Fibroblast of peridontal ligament (primary cell): ENCODE measurements at regions not wholly inside any gene's neighbourhood (a gene's known extent, or its start where the extent isn't known, plus 50 kb on each side); places are given as distances from the start of the nearest gene placed in this dataset.

Experiments used
- DNase-seq: peaks from one replicate; pipeline ENCODE4 v3.0.0-alpha.2; 2010; ENCODE audit errors: extremely low read depth

- peak; percentile 47 for DNase-seq
Observed at GRCh38 chr2:12493031-12493513, 223.7 kb upstream of the TRIB2 start.

- DNase-seq, result no peak
Observed at GRCh38 chr2:12495247-12495868, 221.4 kb upstream of the TRIB2 start.

GRCh38 chr2:12498286-12498685 is 218.4 kb upstream of the TRIB2 start:
- no peak for DNase-seq

GRCh38 chr2:12498704-12499103 is 218.0 kb upstream of the TRIB2 start:
- peak; percentile 85 for DNase-seq

DNA sequence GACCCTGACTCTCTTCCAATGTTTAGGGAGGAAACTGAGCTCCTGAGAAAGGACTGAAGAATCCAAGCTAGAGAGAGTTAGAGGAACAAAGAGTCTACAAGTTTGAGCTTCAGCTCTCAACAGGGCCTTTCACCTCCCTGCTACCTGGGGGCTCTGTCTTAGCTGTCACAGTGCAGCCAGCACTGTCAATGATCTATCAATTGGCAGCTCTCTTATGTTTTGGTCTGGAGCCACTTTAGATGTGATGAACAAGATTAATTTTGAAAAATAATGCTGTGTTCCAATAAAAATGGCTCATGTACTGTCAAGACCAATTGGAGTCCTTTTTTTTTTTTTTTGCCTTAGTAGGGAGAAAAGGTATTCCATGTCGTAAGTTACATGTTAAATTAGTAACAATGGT is 215.8 kb upstream of the TRIB2 start:
- DNase-seq, result no peak

- no peak for DNase-seq
Observed at GRCh38 chr2:12501469-12502158, 215.1 kb upstream of the TRIB2 start.

- DNase-seq, result peak; percentile 90
Observed at GRCh38 chr2:12502759-12503158, 214.0 kb upstream of the TRIB2 start.

GRCh38 chr2:12504443-12504842 is 212.3 kb upstream of the TRIB2 start:
- DNase-seq, result peak; percentile 38

DNA sequence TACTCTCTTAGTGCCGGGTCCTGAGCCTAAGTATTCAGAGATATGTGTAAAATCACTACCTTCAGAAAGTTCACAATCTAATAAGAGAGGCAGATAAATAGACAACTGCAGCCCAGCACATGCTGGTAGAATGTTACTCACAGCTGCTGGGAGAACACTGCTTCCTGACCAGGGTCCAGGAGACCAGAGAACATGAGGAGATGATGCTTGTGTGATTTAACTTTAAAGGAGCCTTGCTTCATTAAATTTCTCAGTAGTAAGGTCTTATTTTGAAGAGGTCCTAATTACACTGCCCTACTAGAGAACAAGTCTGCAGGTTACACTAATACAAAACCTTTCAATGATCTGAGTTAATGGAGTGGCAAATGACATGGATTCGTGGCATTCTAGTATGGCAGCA is 209.9 kb upstream of the TRIB2 start:
- DNase-seq, result no peak

DNA sequence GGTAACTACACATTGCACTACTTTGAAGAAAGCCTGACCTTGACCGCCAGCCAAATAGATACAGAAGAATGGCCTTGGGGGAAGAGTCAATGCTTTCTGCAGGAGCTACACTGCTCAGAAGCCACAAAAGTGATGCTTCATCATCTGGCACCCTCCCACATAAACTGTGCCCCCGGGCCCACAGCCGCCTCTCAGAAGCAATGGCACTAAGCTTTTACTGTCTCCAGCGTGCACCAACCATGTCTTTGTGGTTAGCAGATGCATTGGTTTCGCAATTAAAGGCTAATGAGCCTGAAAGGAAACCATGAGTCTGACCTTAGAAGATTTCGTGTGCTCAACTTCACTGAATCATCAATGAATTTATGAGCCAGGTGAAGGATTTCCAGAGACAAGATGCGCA is 209.4 kb upstream of the TRIB2 start:
- DNase-seq, result peak; percentile 80

DNA sequence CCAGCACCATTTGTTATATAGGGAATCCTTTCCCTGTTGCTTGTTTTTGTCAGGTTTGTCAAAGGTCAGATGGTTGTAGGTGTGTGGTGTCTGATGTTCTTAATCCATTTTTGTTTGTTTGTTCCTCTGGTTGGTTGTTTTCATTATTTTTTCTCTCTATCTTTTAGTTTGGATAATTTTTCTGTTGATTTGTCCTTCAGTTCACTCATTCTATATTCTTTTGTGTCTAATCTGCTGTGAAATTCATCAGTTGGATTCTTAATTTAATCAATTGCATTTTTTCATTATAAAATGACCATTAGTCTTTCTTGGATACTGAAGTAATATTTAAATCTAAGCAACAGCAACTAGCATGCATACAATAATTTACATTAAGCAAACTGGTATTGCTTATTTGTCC is 206.7 kb upstream of the TRIB2 start:
- no peak for DNase-seq

DNA sequence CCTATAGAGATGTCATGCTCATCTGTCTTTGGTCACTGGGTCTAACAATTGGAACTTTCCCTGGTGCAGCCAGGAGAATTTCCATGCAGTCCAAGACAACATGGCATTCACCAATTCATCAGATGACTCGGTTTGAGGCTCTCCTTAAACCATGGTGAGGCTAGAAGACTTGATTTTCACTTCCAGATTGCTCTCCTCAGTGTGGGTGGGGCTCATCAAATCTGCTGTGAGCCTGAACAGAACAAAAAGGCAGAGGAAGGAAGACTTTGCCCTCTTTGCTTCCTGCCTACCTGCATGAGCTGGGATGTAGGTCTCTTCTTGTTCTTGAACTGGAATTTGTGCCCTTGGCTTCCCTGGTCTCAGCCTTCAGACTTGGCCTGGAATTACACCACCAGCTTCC is 203.4 kb upstream of the TRIB2 start:
- no peak for DNase-seq

DNA sequence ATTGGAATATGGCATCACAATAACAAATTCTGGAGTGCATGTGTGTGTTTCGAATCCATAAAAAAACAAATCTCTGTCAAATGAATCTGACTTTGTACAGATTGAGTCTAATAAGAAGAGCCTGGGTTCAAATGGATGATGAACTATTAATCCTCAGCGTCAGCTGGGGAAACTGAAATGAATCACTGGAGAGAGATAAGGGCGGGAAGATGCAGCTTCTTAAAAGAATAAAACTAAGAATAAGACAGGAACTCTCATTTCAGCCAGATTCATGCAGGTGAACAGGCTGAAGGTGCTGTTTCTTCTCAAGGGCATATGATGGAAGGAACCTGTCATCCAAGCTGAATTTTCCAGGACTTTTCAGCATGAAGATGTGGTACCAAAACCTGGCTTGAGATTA is 202.6 kb upstream of the TRIB2 start:
- no peak for DNase-seq

GRCh38 chr2:12514631-12515437 is 201.9 kb upstream of the TRIB2 start:
- DNase-seq, result no peak

DNA sequence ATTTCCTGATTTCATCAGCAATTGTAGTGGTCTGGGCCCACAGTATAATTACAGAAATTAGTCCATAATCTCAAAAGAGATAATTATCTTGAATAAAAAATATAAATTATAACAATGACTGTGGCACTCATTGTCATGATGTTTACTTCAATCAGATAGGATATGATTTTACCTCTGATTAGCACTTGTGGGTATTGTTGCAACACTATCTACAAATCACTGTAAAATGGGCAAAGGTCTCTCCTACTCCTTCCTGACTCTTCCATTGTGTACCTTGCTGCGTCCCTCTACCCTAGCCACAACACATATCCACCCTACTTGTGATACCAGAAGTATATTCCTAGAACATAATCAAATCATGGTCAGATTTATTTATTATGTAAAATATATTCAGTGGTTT is 200.9 kb upstream of the TRIB2 start:
- no peak for DNase-seq

DNA sequence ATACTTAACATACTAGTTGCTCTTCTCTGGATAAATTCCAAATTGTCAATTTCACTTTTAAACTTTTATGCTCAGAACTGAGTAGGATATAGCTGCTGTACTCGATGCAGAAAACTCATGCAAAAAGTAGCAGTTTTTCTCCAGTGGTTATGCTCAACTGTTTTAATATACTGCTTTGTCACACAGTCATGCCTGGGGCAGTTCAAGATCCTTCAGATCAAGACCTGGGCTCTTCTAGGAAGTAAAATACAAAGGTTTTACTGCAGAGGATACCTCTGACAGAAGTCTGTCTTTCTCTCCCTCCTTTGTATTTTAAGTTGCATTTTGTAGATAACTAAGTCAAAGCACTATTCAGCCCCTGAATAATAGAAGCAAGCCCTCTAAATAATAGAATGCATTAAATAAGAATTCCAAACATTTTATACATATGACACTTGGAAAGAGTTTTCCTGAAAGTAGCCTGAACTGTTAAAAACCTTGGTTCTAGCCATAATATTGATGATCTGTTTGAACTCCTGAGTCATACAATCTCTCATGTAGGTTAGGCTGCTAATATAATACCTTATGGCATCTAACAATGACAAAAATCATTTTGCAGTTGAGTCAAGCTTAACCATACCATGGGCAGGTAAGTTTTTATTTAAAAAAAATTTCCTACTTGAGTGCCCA is 183.3 kb upstream of the TRIB2 start:
- peak; percentile 29 for DNase-seq

- DNase-seq, result peak; percentile 98
Observed at GRCh38 chr2:12534646-12535263, 182.0 kb upstream of the TRIB2 start.

GRCh38 chr2:12536976-12537375 is 179.8 kb upstream of the TRIB2 start:
- DNase-seq, result peak; percentile 13

DNA sequence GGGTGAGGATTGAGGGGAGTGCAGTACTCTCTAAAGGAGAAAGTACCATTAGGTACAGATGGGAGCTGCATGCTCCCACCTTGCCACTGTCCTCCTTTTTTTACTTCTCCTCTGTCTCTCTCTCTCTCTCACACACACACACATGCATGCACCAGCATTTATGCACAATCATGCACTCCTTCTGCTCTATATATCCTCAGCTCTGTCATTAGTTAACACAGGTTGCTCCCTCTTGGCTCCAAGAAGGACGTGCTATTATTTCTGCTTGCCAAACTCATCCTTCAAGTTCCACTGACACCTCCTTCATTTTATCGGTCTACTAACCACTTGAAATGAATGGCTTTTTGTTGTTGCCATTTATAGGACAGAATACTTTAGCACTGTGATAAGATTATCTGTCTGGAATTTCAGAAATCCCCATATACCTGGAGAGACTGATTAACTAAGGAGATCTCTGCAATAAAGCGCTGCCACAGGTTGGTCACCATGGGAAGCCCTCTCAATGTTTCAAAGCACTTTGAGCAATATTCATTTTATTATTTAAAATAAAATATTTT is 178.5 kb upstream of the TRIB2 start:
- DNase-seq, result no peak

DNA sequence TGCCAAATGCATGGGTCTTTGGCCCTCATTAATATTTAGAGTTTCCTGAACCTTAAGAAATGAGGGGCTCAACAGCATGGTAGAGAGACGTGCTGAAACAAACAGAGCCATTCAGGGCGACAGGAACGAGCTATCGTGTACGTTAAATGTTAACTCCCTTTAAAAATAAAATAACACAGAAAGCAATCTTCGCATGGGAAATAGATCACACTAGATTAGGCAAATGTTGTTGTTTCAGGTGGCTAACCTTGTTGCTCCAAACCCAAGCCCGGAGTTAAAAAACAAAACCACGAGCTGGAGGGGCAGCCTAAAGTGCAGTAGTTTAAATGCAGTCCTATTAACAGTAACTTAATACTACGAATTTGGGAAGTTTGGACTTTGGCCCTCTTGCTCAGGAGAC is 177.4 kb upstream of the TRIB2 start:
- DNase-seq, result no peak

DNA sequence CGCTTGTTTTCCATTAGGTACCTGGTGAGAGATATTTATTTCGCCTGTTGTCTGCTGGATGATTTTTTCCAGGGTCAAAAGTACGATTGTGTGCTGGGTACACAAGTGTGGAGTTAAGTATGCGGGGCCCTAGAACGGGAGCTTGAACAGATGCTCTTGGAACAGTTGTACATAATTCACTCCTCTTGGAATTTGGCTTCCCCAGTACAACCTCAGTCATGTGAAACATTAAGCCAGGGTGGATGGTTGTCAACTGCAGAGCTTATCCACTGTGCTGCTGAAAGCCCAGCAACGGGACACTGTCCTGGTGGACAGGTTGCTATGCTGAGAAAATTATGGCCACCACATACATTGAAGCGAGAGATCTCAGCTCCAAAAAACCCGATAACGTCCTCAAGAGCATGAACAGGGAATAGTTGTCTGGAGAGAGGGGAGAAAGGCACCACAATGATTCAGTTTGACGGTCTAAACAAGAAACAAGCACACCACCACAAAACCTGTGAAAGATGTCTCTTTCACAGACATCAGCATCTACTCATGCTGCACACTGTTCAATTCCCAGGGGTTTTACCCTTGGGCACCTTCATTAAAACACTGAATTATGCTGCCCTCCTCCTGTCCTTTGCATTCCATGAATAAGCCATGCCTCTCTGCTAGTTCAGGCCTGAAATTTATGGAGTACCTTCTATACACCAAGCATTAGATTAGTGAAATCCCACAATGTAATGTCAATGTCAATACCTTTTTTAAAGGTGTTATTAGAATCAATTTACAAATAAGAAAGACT is 176.8 kb upstream of the TRIB2 start:
- DNase-seq, result peak; percentile 20
